Endothelial cell of umbilical vein (primary cell): ENCODE measurements at regions not wholly inside any gene's neighbourhood (a gene's known extent, or its start where the extent isn't known, plus 50 kb on each side); places are given as distances from the start of the nearest gene placed in this dataset.

Experiments used
- BruUV-seq: library from RNA; stranded (reverse); fragments of 400-500 nt; replicated peaks from 2 replicates; lab custom pipeline; 2021; lab: Mats Ljungman, UMichigan
- CTCF ChIA-PET: fragments of 300-600, 350-600 bp; sonication (Branson Sonifier 250); formaldehyde crosslinking; loops from one replicate; lab custom pipeline; 2021; ENCODE audit warnings: antibody characterized with exemption, inconsistent platforms; lab: Charles Lee
- POLR2A ChIA-PET: fragments of 300-600, 350-600 bp; sonication (Branson Sonifier 250); formaldehyde crosslinking; loops from one replicate; lab custom pipeline; 2021; ENCODE audit warnings: antibody characterized with exemption, inconsistent platforms; lab: Charles Lee
- DNase-seq: peaks from one replicate; pipeline ENCODE4 v3.0.0-alpha.2; 2011; ENCODE audit warnings: low read depth, low spot score
- FAIRE-seq: peaks from 2 replicates; lab custom pipeline; 2011; peaks lifted over from hg19 to GRCh38; lab: Jason Lieb, UNC
- H2AFZ ChIP-seq: 2 replicates; pipeline ENCODE4 v1.6.0; 2012; ENCODE audit warnings: low read depth, low read length, control low read depth, inconsistent platforms
- H3K27ac ChIP-seq: 2 replicates; pipeline ENCODE4 v1.5.1; 2011; ENCODE audit warnings: low read depth, mild to moderate bottlenecking, control low read depth, low read length, moderate library complexity; ENCODE audit not compliant: insufficient read depth
- H3K27me3 ChIP-seq, 2 experiments: 2 replicates each; pipeline versions ENCODE4 v1.6.0 to v1.6.1; 2011; ENCODE audit warnings: low read length in 2 of 2, mixed read lengths in 1 of 2; ENCODE audit not compliant: control insufficient read depth in 2 of 2, insufficient read depth in 2 of 2
- H3K36me3 ChIP-seq, 2 experiments: 2 replicates in 1 of 2; 3 replicates in 1 of 2; pipeline ENCODE4 v1.5.1; 2011; ENCODE audit warnings: low read length in 2 of 2, mild to moderate bottlenecking in 1 of 2, moderate library complexity in 1 of 2; ENCODE audit not compliant: control insufficient read depth in 2 of 2, insufficient read depth in 2 of 2; ENCODE audit errors: extremely low read depth in 1 of 2
- H3K4me1 ChIP-seq: 3 replicates; pipeline ENCODE4 v1.5.1; 2011; ENCODE audit warnings: mild to moderate bottlenecking, low read length; ENCODE audit not compliant: control insufficient read depth, insufficient read depth; ENCODE audit errors: extremely low read depth
- H3K4me2 ChIP-seq: 2 replicates; pipeline ENCODE4 v1.6.1; 2011; ENCODE audit warnings: low read length, control low read depth, mixed read lengths; ENCODE audit not compliant: insufficient read depth
- H3K4me3 ChIP-seq, 3 experiments: fragments of 200-600 bp in 1 of 3; sonication (generic), shearing (Covaris generic) in 1 of 3; replicated peaks in 1 of 3; 2 replicates each; pipeline ENCODE4 v1.5.1; 2011 to 2016; ENCODE audit warnings: control low read depth in 3 of 3, low read length in 3 of 3, mild to moderate bottlenecking in 2 of 3, inconsistent platforms in 1 of 3, low read depth in 1 of 3, moderate library complexity in 1 of 3; ENCODE audit not compliant: insufficient read depth in 1 of 3
- H3K79me2 ChIP-seq: 2 replicates; pipeline ENCODE4 v1.6.0; 2012; ENCODE audit warnings: low read length, inconsistent platforms; ENCODE audit not compliant: control insufficient read depth, insufficient read depth
- H3K9ac ChIP-seq: replicated peaks from 2 replicates; pipeline ENCODE3; 2011; ENCODE audit warnings: low read length, control low read depth; ENCODE audit not compliant: insufficient read depth; ENCODE audit errors: extremely low read depth
- H3K9me1 ChIP-seq: replicated peaks from 3 replicates; pipeline ENCODE4 v1.6.0; 2011; ENCODE audit warnings: mild to moderate bottlenecking, low read length; ENCODE audit not compliant: control insufficient read depth, insufficient read depth; ENCODE audit errors: extremely low read depth
- H3K9me3 ChIP-seq: replicated peaks from 2 replicates; pipeline ENCODE4 v1.5.1; 2012; ENCODE audit warnings: low read length, inconsistent platforms; ENCODE audit not compliant: control insufficient read depth, insufficient read depth
- H4K20me1 ChIP-seq: replicated peaks from 2 replicates; pipeline ENCODE3; 2011; ENCODE audit warnings: mild to moderate bottlenecking, low read length; ENCODE audit not compliant: control insufficient read depth, insufficient read depth; ENCODE audit errors: extremely low read depth
- EZH2 ChIP-seq: IDR thresholded peaks from 2 replicates; pipeline ENCODE4 v1.6.1; 2012; ENCODE audit warnings: borderline replicate concordance, low read depth, mild to moderate bottlenecking, moderate library complexity, low read length, inconsistent platforms; ENCODE audit not compliant: severe bottlenecking
- FOS ChIP-seq: IDR thresholded peaks from 2 replicates; pipeline ENCODE4 v1.6.1; 2011; ENCODE audit warnings: mild to moderate bottlenecking, low read length, moderate library complexity, borderline replicate concordance; ENCODE audit not compliant: insufficient read depth
- GATA2 ChIP-seq: IDR thresholded peaks from 2 replicates; pipeline ENCODE4 v1.7.0; 2011; ENCODE audit warnings: low read depth, mild to moderate bottlenecking, moderate library complexity, mixed read lengths, low read length; ENCODE audit not compliant: insufficient read length, insufficient read depth
- JUN ChIP-seq: IDR thresholded peaks from 2 replicates; pipeline ENCODE4 v1.6.1; 2011; ENCODE audit warnings: borderline replicate concordance, low read depth; ENCODE audit not compliant: insufficient read length, insufficient read depth
- MYC ChIP-seq: IDR thresholded peaks from one replicate; pipeline ENCODE4 v1.6.1; 2011; ENCODE audit warnings: mild to moderate bottlenecking, low read depth, low read length
- POLR2A ChIP-seq: IDR thresholded peaks from 2 replicates; pipeline ENCODE4 v1.6.1; 2012; ENCODE audit warnings: low read depth, mild to moderate bottlenecking, control low read depth, low read length
- POLR2AphosphoS5 ChIP-seq: IDR thresholded peaks from 2 replicates; pipeline ENCODE4 v1.6.1; 2012; ENCODE audit warnings: low read depth, mild to moderate bottlenecking, control low read depth, low read length, moderate library complexity; ENCODE audit not compliant: insufficient read depth
- dilution Hi-C: fragments of 300-500 bp; cut with MboI; formaldehyde crosslinking; loops from one replicate; pipeline ENCODE4 v1.15.0; 2019; ENCODE audit warnings: low sequenced_read_pairs; ENCODE audit not compliant: extremely low pct_ligation_motif_present
- intact Hi-C: fragments of 100-400 bp; cut with micrococcal nuclease; formaldehyde crosslinking; loops from one replicate; pipeline ENCODE4 v1.10.0; 2022
- TF ChIP-seq, protein P1 (sequence below): IDR thresholded peaks from 2 replicates; pipeline ENCODE4 v1.6.1; 2011; ENCODE audit not compliant: insufficient read depth, insufficient read length
- TF ChIP-seq, protein P2 (sequence below), 2 donors: IDR thresholded peaks; 1 replicate in 1 of 2; 2 replicates in 1 of 2; pipeline ENCODE4 v1.5.1; 2011; ENCODE audit warnings: low read length in 2 of 2, mild to moderate bottlenecking in 2 of 2, moderate library complexity in 2 of 2, control low read depth in 1 of 2, inconsistent platforms in 1 of 2, low read depth in 1 of 2; ENCODE audit not compliant: insufficient read depth in 1 of 2; ENCODE audit errors: extremely low read depth in 1 of 2

DNA sequence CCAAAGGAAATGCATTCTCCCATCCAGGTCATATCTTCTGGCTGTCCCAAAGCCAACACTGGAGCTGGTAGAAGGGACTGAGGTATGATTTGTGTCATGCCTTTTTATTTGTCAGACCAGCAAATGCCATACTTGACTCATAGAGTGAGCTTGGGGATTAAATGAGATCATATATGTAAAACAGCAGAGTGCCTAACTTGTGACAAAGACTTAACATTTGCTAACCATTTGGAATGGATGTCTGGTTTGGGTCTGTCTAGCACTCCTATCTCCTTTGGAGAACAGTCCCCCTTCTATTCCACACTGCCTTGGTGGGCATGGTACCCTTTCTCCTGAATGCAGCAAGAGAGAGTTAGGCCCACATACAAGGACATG lies 128.5 kb upstream of the LGALSL start:
- FAIRE-seq, result no peak
- Histone ChIP-seq H3K4me1 (peaks cover 10% of the 10 kb centered on the region), H3K9me1 (no peaks in the 10 kb centered on the region), H3K9ac (no peak overlapping the region), H3K79me2 (no peaks in the 10 kb centered on the region), H3K4me2 (no peak overlapping the region), H3K36me3 (no peaks in the 10 kb centered on the region), H4K20me1 (no peaks in the 10 kb centered on the region), H3K4me3 (no peak overlapping the region), H3K27ac (no peak overlapping the region), H3K27me3 (peaks cover 0 to 3% of the 10 kb centered on the region in 2 experiments), H3K9me3 (no peaks in the 10 kb centered on the region), H2AFZ (no peak overlapping the region)
- intact Hi-C loops (no loop called here), dilution Hi-C loops (no loop called here)
- ChIA-PET CTCF (interaction anchor here (8.4 kb wide), 1 partner anchor 276 kb away, joined by 388 read pairs; no protein-coding TSS in a partner anchor), POLR2A (no interaction called here)
- TF ChIP-seq JUN, result no peak
- TF ChIP-seq, protein P1, sequence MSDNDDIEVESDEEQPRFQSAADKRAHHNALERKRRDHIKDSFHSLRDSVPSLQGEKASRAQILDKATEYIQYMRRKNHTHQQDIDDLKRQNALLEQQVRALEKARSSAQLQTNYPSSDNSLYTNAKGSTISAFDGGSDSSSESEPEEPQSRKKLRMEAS, result no peak
- TF ChIP-seq, protein P2, sequence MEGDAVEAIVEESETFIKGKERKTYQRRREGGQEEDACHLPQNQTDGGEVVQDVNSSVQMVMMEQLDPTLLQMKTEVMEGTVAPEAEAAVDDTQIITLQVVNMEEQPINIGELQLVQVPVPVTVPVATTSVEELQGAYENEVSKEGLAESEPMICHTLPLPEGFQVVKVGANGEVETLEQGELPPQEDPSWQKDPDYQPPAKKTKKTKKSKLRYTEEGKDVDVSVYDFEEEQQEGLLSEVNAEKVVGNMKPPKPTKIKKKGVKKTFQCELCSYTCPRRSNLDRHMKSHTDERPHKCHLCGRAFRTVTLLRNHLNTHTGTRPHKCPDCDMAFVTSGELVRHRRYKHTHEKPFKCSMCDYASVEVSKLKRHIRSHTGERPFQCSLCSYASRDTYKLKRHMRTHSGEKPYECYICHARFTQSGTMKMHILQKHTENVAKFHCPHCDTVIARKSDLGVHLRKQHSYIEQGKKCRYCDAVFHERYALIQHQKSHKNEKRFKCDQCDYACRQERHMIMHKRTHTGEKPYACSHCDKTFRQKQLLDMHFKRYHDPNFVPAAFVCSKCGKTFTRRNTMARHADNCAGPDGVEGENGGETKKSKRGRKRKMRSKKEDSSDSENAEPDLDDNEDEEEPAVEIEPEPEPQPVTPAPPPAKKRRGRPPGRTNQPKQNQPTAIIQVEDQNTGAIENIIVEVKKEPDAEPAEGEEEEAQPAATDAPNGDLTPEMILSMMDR (IDR thresholded peaks at IDR 0.05; ENCODE audit: extremely low read depth in 1 of 2, insufficient read depth in 1 of 2, low read depth in 1 of 2, low read length in 2 of 2), result no peak
- no peak for TF ChIP-seq POLR2A
- TF ChIP-seq FOS, result no peak
- no peak for TF ChIP-seq MYC
- no peak for TF ChIP-seq GATA2
- no peak for TF ChIP-seq POLR2AphosphoS5
- no peak for TF ChIP-seq EZH2
- DNase-seq, result no peak
- BruUV-seq, result no TSS peak
